CD4-positive, CD25-positive, alpha-beta regulatory T cell (primary cell): ENCODE measurements at regions not wholly inside any gene's neighbourhood (a gene's known extent, or its start where the extent isn't known, plus 50 kb on each side); places are given as distances from the start of the nearest gene placed in this dataset.
A peak's percentile ranks its signal among the peaks of the same experiment; 100 is the strongest.
"Not testable (repeated sequence)": the region's sequence is repeated elsewhere in the genome, so short reads cannot be mapped to it uniquely, and the experiment has no call there.

Experiments
- ATAC-seq, 2 donors: fragments of 150-1000 bp; cut with Tn5 transposase; one replicate each; pipeline ENCODE4 v1.10.0; 2021; ENCODE audit warnings: low read depth in 2 of 2, moderate number of reproducible peaks in 2 of 2, moderate library complexity in 1 of 2
- DNase-seq, 3 donors: peaks; one replicate each; pipeline versions ENCODE4 v3.0.0 to v3.0.0-alpha.2; 2012 to 2022; ENCODE audit warnings: mixed read lengths in 1 of 3
- H3K27ac ChIP-seq: one replicate; pipeline ENCODE4 v1.7.0; 2013; ENCODE audit warnings: mild to moderate bottlenecking, low read length; ENCODE audit not compliant: insufficient read depth, poor library complexity, severe bottlenecking
- H3K27me3 ChIP-seq: one replicate; pipeline ENCODE4 v1.7.0; 2013; ENCODE audit warnings: low read length; ENCODE audit not compliant: control insufficient read depth, insufficient read depth
- H3K36me3 ChIP-seq: one replicate; pipeline ENCODE4 v1.7.0; 2013; ENCODE audit warnings: mild to moderate bottlenecking, low read length, moderate library complexity; ENCODE audit not compliant: control insufficient read depth, insufficient read depth
- H3K4me1 ChIP-seq: 2 replicates; pipeline ENCODE4 v1.7.0; 2013; ENCODE audit warnings: mild to moderate bottlenecking, low read length; ENCODE audit not compliant: insufficient read depth, control insufficient read depth, poor library complexity, severe bottlenecking
- H3K4me3 ChIP-seq: one replicate; pipeline ENCODE4 v1.7.0; 2013; ENCODE audit warnings: low read depth, mild to moderate bottlenecking, low read length, moderate library complexity
- H3K9me3 ChIP-seq, 2 experiments: 1 replicate in 1 of 2; 2 replicates in 1 of 2; pipeline ENCODE4 v1.7.0; 2013; ENCODE audit warnings: low read length in 2 of 2, mild to moderate bottlenecking in 1 of 2, moderate library complexity in 1 of 2; ENCODE audit not compliant: control insufficient read depth in 2 of 2
- H3K27ac Mint-ChIP-seq, 3 donors: one replicate each; pipeline ENCODE4 v1.8.0; 2020 to 2022; ENCODE audit warnings: mild to moderate bottlenecking in 3 of 3, mixed read lengths in 3 of 3, moderate library complexity in 2 of 3
- H3K27me3 Mint-ChIP-seq: one replicate; pipeline ENCODE4 v1.8.0; 2022; ENCODE audit warnings: mild to moderate bottlenecking, mixed read lengths
- H3K36me3 Mint-ChIP-seq: one replicate; pipeline ENCODE4 v1.8.0; 2020; ENCODE audit warnings: mixed read lengths
- H3K4me1 Mint-ChIP-seq, 4 donors: one replicate each; pipeline ENCODE4 v1.8.0; 2020 to 2022; ENCODE audit warnings: mixed read lengths in 4 of 4, mild to moderate bottlenecking in 1 of 4
- H3K4me3 Mint-ChIP-seq, 4 donors: one replicate each; pipeline ENCODE4 v1.8.0; 2020 to 2022; ENCODE audit warnings: mild to moderate bottlenecking in 4 of 4, mixed read lengths in 4 of 4, moderate library complexity in 3 of 4
- H3K9me3 Mint-ChIP-seq, 7 donors: one replicate each; pipeline ENCODE4 v1.8.0; 2020 to 2022; ENCODE audit warnings: mixed read lengths in 7 of 7, mild to moderate bottlenecking in 3 of 7, moderate library complexity in 2 of 7

- no peaks in the 10 kb centered on the region for H3K4me1 ChIP-seq
- H3K36me3 ChIP-seq: no peaks in the 10 kb centered on the region
- DNase-seq (no peak), ATAC-seq (no peak)
- Mint-ChIP-seq H3K27me3 (peaks cover 7% of the 10 kb centered on the region), H3K4me3 (no peak overlapping the region), H3K9me3 (no peaks in the 10 kb centered on the region), H3K27ac (no peak overlapping the region), H3K36me3 (no peaks in the 10 kb centered on the region), H3K4me1 (no peaks in the 10 kb centered on the region)
- peaks cover 4% of the 10 kb centered on the region for H3K27me3 ChIP-seq
- H3K27ac ChIP-seq: no peak overlapping the region
- H3K4me3 ChIP-seq: no peak overlapping the region
- H3K9me3 ChIP-seq: no peaks in the 10 kb centered on the region
Measured at GRCh38 chr3:16069149-16069922, 105.1 kb upstream of the GALNT15 start.

GRCh38 chr3:16070707-16071106 is 103.8 kb upstream of the GALNT15 start:
- no peak overlapping the region for H3K27ac ChIP-seq
- H3K4me3 ChIP-seq: no peak overlapping the region
- peaks cover 7% of the 10 kb centered on the region for H3K27me3 Mint-ChIP-seq
- no peaks in the 10 kb centered on the region for H3K4me1 ChIP-seq
- H3K27me3 ChIP-seq: peaks cover 4% of the 10 kb centered on the region
- DNase-seq (no peak), ATAC-seq (no peak)
- no peaks in the 10 kb centered on the region for H3K9me3 ChIP-seq
- H3K27ac Mint-ChIP-seq: peak overlapping the region in 1 of 3 donors; percentile 10
- peaks cover 0 to 2% (median 0%) of the 10 kb centered on the region in 7 donors for H3K9me3 Mint-ChIP-seq
- no peaks in the 10 kb centered on the region for H3K36me3 ChIP-seq
- no peaks in the 10 kb centered on the region for H3K4me1 Mint-ChIP-seq
- no peak overlapping the region for H3K4me3 Mint-ChIP-seq
- no peaks in the 10 kb centered on the region for H3K36me3 Mint-ChIP-seq

DNA sequence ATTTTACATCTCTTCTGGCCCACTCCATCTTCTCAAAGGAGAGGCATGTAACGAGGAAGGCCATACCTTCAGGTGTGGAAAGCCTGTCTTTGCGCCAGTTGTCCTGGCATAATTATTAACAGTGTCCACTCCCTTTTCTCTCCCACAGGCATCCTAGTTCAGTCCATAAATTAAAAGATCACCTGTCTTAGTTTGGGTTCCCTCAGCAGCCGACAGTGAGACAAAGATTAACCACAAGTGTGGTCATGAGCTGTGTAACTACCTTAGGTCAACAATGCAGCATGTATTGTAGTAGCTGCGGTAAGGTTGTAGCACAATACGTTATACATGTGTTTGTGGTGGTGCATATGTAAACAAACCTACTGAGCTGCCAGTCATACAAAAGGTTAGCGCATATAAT is 103.3 kb upstream of the GALNT15 start:
- Mint-ChIP-seq H3K4me3 (no peak overlapping the region), H3K27ac (peak overlapping the region in 1 of 3 donors; percentile 72), H3K9me3 (peaks cover 0 to 2% (median 0%) of the 10 kb centered on the region in 7 donors), H3K27me3 (peaks cover 7% of the 10 kb centered on the region), H3K4me1 (no peaks in the 10 kb centered on the region), H3K36me3 (no peaks in the 10 kb centered on the region)
- H3K27me3 ChIP-seq: peaks cover 4% of the 10 kb centered on the region
- H3K9me3 ChIP-seq: peaks cover 0 to under 1% of the 10 kb centered on the region in 2 experiments
- H3K27ac ChIP-seq: no peak overlapping the region
- no peaks in the 10 kb centered on the region for H3K36me3 ChIP-seq
- no peaks in the 10 kb centered on the region for H3K4me1 ChIP-seq
- ATAC-seq (no peak), DNase-seq (no peak)
- no peak overlapping the region for H3K4me3 ChIP-seq

GRCh38 chr3:16072420-16073110 is 101.9 kb upstream of the GALNT15 start:
- Mint-ChIP-seq H3K9me3 (peaks cover 0 to 9% (median 2%) of the 10 kb centered on the region in 7 donors), H3K4me1 (no peaks in the 10 kb centered on the region), H3K4me3 (no peak overlapping the region), H3K36me3 (no peaks in the 10 kb centered on the region), H3K27ac (no peak overlapping the region), H3K27me3 (peaks cover 2% of the 10 kb centered on the region)
- Histone ChIP-seq H3K4me3 (no peak overlapping the region), H3K36me3 (no peaks in the 10 kb centered on the region), H3K4me1 (no peaks in the 10 kb centered on the region), H3K9me3 (peaks cover 5% of the 10 kb centered on the region in 2 experiments), H3K27ac (no peak overlapping the region), H3K27me3 (peaks cover 4% of the 10 kb centered on the region)
- no peak for DNase-seq
- ATAC-seq: no peak

- H3K27me3 Mint-ChIP-seq: no peaks in the 10 kb centered on the region
- no peaks in the 10 kb centered on the region for H3K4me1 Mint-ChIP-seq
- Histone ChIP-seq H3K27ac (no peak overlapping the region), H3K36me3 (no peaks in the 10 kb centered on the region), H3K4me1 (no peaks in the 10 kb centered on the region), H3K27me3 (peaks cover 4% of the 10 kb centered on the region), H3K9me3 (peaks cover 5% of the 10 kb centered on the region in 2 experiments), H3K4me3 (no peak overlapping the region)
- ATAC-seq (no peak), DNase-seq (no peak)
- H3K36me3 Mint-ChIP-seq: no peaks in the 10 kb centered on the region
- H3K9me3 Mint-ChIP-seq: peaks cover 0 to 10% (median 4%) of the 10 kb centered on the region in 7 donors
- no peak overlapping the region for H3K4me3 Mint-ChIP-seq
- no peak overlapping the region for H3K27ac Mint-ChIP-seq
Measured at GRCh38 chr3:16073203-16073602, 101.3 kb upstream of the GALNT15 start.

DNA sequence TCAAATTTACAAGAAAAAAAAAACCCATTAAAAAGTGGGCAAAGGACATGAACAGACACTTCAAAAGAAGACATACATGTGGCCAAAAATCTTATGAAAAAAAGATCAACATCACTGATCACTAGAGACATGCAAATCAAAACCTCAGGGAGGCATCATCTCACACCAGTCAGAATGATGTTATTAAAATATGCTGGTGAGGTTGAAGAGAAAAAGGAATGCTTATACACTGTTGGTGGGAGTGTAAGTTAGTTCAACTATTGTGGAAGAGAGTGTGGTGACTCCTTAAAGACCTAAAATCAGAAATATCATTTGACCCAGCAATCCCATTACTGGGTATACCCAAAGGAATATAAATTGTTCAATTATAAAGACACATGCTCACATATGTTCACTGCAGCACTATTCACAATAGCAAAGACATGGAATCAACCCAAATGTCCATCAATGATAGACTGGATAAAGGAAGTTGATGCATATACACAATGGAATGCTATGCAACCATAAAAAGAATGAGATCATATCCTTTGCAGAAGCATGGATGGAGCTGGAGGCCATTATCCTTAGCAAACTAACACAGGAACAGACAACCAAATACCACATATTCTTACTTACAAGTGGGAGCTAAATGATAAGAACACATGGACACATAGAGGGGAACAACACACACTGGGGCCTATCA is 100.3 kb upstream of the GALNT15 start:
- H3K4me1 Mint-ChIP-seq, H3K9me3 ChIP-seq, H3K36me3 Mint-ChIP-seq, H3K4me1 ChIP-seq, H3K4me3 Mint-ChIP-seq, ATAC-seq, H3K27ac Mint-ChIP-seq, H3K27ac ChIP-seq, H3K36me3 ChIP-seq, H3K27me3 Mint-ChIP-seq, DNase-seq, H3K27me3 ChIP-seq, H3K4me3 ChIP-seq: not testable (repeated sequence)
- H3K9me3 Mint-ChIP-seq: peaks cover 0 to 10% (median 7%) of the 10 kb centered on the region in 7 donors

DNA sequence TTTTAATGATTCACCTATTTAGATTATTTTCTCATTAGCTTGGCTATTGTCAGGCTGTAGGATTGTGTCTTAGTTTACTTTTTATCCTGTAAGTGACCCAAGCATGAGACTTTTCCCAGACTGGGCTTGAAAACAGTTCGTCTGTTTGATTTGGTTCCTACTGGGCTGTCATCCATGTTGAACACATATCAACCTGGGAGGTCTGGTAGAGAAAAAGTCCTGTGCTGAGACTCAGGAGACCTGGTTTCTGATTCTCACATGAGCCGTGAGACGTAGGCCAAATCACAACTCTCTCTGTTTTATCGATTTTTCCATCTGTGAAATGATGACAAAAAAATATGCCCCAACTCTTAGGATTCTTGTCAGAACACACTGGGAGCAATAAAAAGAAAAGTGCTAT is 98.8 kb upstream of the GALNT15 start:
- Histone ChIP-seq H3K27me3 (peaks cover 4% of the 10 kb centered on the region), H3K4me3 (no peak overlapping the region), H3K4me1 (no peaks in the 10 kb centered on the region), H3K27ac (no peak overlapping the region), H3K9me3 (peaks cover 5% of the 10 kb centered on the region in 2 experiments), H3K36me3 (no peaks in the 10 kb centered on the region)
- no peaks in the 10 kb centered on the region for H3K27me3 Mint-ChIP-seq
- H3K27ac Mint-ChIP-seq: no peak overlapping the region
- no peaks in the 10 kb centered on the region for H3K36me3 Mint-ChIP-seq
- peaks cover 2 to 13% (median 9%) of the 10 kb centered on the region in 7 donors for H3K9me3 Mint-ChIP-seq
- DNase-seq (no peak), ATAC-seq (no peak)
- H3K4me1 Mint-ChIP-seq: peaks cover 0 to 2% (median 0%) of the 10 kb centered on the region in 4 donors
- no peak overlapping the region for H3K4me3 Mint-ChIP-seq
